C4-2B (cell line): ENCODE measurements at regions not wholly inside any gene's neighbourhood (a gene's known extent, or its start where the extent isn't known, plus 50 kb on each side); places are given as distances from the start of the nearest gene placed in this dataset.

Experiments used
- ZFX ChIP-seq: fragments of 450-650 bp; IDR thresholded peaks from 2 replicates; pipeline ENCODE4 v1.6.1; 2017
- TF ChIP-seq, protein P1 (sequence below): fragments of 450-650 bp; conservative IDR thresholded peaks from 2 replicates; pipeline ENCODE4 v1.5.1; 2017; ENCODE audit warnings: mild to moderate bottlenecking

DNA sequence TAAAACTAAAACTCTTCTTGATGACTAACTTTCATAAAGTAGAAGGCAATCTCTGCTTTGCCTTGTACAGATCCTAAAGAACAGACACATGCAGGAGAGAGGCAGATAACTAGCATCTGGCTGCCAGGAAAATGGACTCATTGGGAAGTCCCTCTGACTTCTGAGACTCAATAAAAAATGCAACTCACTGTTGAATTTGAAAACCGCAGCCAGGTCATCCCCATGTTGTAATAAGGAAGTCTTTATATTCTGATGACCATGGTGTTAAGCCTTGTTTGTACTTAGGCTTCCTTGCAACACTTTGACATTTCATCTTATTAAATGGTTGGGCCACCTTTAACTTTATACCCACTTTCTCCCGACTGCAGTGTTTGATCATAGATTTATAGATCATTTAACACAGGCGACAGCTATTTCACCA, 375.1 kb upstream of the KCNH7 start:
- TF ChIP-seq, protein P1, sequence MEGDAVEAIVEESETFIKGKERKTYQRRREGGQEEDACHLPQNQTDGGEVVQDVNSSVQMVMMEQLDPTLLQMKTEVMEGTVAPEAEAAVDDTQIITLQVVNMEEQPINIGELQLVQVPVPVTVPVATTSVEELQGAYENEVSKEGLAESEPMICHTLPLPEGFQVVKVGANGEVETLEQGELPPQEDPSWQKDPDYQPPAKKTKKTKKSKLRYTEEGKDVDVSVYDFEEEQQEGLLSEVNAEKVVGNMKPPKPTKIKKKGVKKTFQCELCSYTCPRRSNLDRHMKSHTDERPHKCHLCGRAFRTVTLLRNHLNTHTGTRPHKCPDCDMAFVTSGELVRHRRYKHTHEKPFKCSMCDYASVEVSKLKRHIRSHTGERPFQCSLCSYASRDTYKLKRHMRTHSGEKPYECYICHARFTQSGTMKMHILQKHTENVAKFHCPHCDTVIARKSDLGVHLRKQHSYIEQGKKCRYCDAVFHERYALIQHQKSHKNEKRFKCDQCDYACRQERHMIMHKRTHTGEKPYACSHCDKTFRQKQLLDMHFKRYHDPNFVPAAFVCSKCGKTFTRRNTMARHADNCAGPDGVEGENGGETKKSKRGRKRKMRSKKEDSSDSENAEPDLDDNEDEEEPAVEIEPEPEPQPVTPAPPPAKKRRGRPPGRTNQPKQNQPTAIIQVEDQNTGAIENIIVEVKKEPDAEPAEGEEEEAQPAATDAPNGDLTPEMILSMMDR = no peak
- no peak for TF ChIP-seq ZFX
